H1 (cell line): ENCODE measurements at regions not wholly inside any gene's neighbourhood (a gene's known extent, or its start where the extent isn't known, plus 50 kb on each side); places are given as distances from the start of the nearest gene placed in this dataset.

ENCODE experiments used
- CTCF ChIA-PET: fragments of 300-600 bp; sonication (Branson Sonifier 250); formaldehyde crosslinking; loops from one replicate; lab custom pipeline; 2021; ENCODE audit not compliant: partially characterized antibody; lab: Charles Lee
- POLR2A ChIA-PET: fragments of 300-600 bp; sonication (Branson Sonifier 250); formaldehyde crosslinking; loops from one replicate; lab custom pipeline; 2021; ENCODE audit warnings: inconsistent platforms; ENCODE audit not compliant: partially characterized antibody; lab: Charles Lee
- DNase-seq, 2 experiments: peaks; one replicate each; pipeline versions ENCODE4 v3.0.0 to v3.0.0-alpha.2; 2010 to 2022; ENCODE audit warnings: low spot score in 2 of 2, low read depth in 1 of 2, mixed read lengths in 1 of 2
- FAIRE-seq: peaks from 2 replicates; lab custom pipeline; 2011; peaks lifted over from hg19 to GRCh38; lab: Jason Lieb, UNC
- H2AFZ ChIP-seq: 2 replicates; pipeline ENCODE4 v1.8.1; 2012; ENCODE audit warnings: low read length, inconsistent platforms
- H2AK5ac ChIP-seq: 2 replicates; pipeline ENCODE4 v1.6.1; 2013; ENCODE audit warnings: low read depth, low read length
- H2BK120ac ChIP-seq: replicated peaks from 2 replicates; pipeline ENCODE3; 2013; ENCODE audit warnings: low read depth, low read length, inconsistent platforms
- H2BK12ac ChIP-seq: 2 replicates; pipeline ENCODE4 v1.6.1; 2013; ENCODE audit warnings: low read depth, low read length
- H2BK15ac ChIP-seq: 2 replicates; pipeline ENCODE4 v1.6.1; 2013; ENCODE audit warnings: low read length
- H2BK20ac ChIP-seq: 2 replicates; pipeline ENCODE4 v1.6.1; 2013; ENCODE audit warnings: low read length
- H2BK5ac ChIP-seq: 2 replicates; pipeline ENCODE4 v1.6.1; 2013; ENCODE audit warnings: low read depth, low read length
- H3K14ac ChIP-seq: 2 replicates; pipeline ENCODE4 v1.6.1; 2013; ENCODE audit warnings: inconsistent platforms; ENCODE audit not compliant: insufficient read length
- H3K18ac ChIP-seq: 2 replicates; pipeline ENCODE4 v1.6.1; 2013; ENCODE audit warnings: low read length; ENCODE audit errors: extremely low read depth
- H3K23ac ChIP-seq: 2 replicates; pipeline ENCODE4 v1.6.1; 2013; ENCODE audit warnings: inconsistent platforms; ENCODE audit not compliant: insufficient read length
- H3K23me2 ChIP-seq: 2 replicates; pipeline ENCODE4 v1.6.1; 2013; ENCODE audit warnings: low read depth, low read length
- H3K27ac ChIP-seq: 2 replicates; pipeline ENCODE4 v1.6.1; 2011; ENCODE audit warnings: low read depth, low read length, inconsistent platforms
- H3K27me3 ChIP-seq, 4 experiments: replicated peaks in 1 of 4; 1 replicate in 1 of 4; 2 replicates in 3 of 4; pipeline versions ENCODE4 v1.6.1 to v1.8.1; 2011 to 2013; ENCODE audit warnings: low read length in 3 of 4, mild to moderate bottlenecking in 3 of 4, inconsistent platforms in 2 of 4, mixed read lengths in 2 of 4, moderate library complexity in 1 of 4; ENCODE audit not compliant: control insufficient read depth in 3 of 4, insufficient read depth in 3 of 4; ENCODE audit errors: extremely low read depth in 1 of 4
- H3K36me3 ChIP-seq, 4 experiments: 2 replicates each; pipeline versions ENCODE4 v1.6.1 to v1.8.1; 2011 to 2013; ENCODE audit warnings: mild to moderate bottlenecking in 4 of 4, low read length in 3 of 4, moderate library complexity in 2 of 4, control low read depth in 1 of 4, inconsistent platforms in 1 of 4; ENCODE audit not compliant: insufficient read depth in 4 of 4, control insufficient read depth in 2 of 4
- H3K4ac ChIP-seq: replicated peaks from 2 replicates; pipeline ENCODE3; 2013; ENCODE audit warnings: low read length, low read depth, mixed read lengths, inconsistent platforms; ENCODE audit not compliant: insufficient read length
- H3K4me1 ChIP-seq, 4 experiments: replicated peaks in 1 of 4; 1 replicate in 1 of 4; 2 replicates in 3 of 4; pipeline versions ENCODE4 v1.6.1 to v1.8.1; 2011 to 2013; ENCODE audit warnings: low read length in 3 of 4, inconsistent platforms in 2 of 4, mixed read lengths in 1 of 4; ENCODE audit not compliant: insufficient read depth in 4 of 4, control insufficient read depth in 3 of 4
- H3K4me2 ChIP-seq, 2 experiments: 2 replicates each; pipeline versions ENCODE4 v1.6.1 to v1.8.1; 2011 to 2013; ENCODE audit warnings: low read depth in 2 of 2, low read length in 2 of 2, control low read depth in 1 of 2, inconsistent platforms in 1 of 2, mild to moderate bottlenecking in 1 of 2; ENCODE audit not compliant: insufficient read depth in 1 of 2
- H3K4me3 ChIP-seq, 4 experiments: fragments of 200-600, 300-600 bp in 1 of 4; sonication (generic), shearing (Covaris generic), sonication (Bioruptor Twin) in 1 of 4; 2 replicates each; pipeline versions ENCODE4 v1.5.1 to v1.8.1; 2011 to 2016; ENCODE audit warnings: low read length in 4 of 4, low read depth in 3 of 4, control low read depth in 2 of 4, inconsistent platforms in 2 of 4, mild to moderate bottlenecking in 2 of 4, mixed read lengths in 1 of 4, moderate library complexity in 1 of 4; ENCODE audit not compliant: insufficient read depth in 2 of 4; ENCODE audit errors: extremely low read depth in 1 of 4
- H3K56ac ChIP-seq: replicated peaks from 2 replicates; pipeline ENCODE3; 2013; ENCODE audit warnings: low read depth, mild to moderate bottlenecking, mixed read lengths, low read length, inconsistent platforms; ENCODE audit not compliant: insufficient read length
- H3K79me1 ChIP-seq: 2 replicates; pipeline ENCODE4 v1.6.1; 2013; ENCODE audit warnings: low read depth, low read length, control low read depth
- H3K79me2 ChIP-seq, 2 experiments: 2 replicates each; pipeline versions ENCODE4 v1.6.1 to v1.8.1; 2012 to 2013; ENCODE audit warnings: low read length in 2 of 2, mild to moderate bottlenecking in 2 of 2, inconsistent platforms in 1 of 2; ENCODE audit not compliant: insufficient read depth in 2 of 2, control insufficient read depth in 1 of 2
- H3K9ac ChIP-seq, 4 experiments: replicated peaks in 1 of 4; 1 replicate in 1 of 4; 2 replicates in 3 of 4; pipeline versions ENCODE4 v1.6.1 to v1.8.1; 2011 to 2013; ENCODE audit warnings: low read depth in 3 of 4, low read length in 3 of 4, control low read depth in 2 of 4, mild to moderate bottlenecking in 2 of 4, moderate library complexity in 2 of 4, inconsistent platforms in 1 of 4; ENCODE audit errors: extremely low read depth in 1 of 4
- H3K9me3 ChIP-seq, 2 experiments: 2 replicates each; pipeline versions ENCODE4 v1.6.1 to v1.8.1; 2012 to 2013; ENCODE audit warnings: mild to moderate bottlenecking in 2 of 2, moderate library complexity in 2 of 2, control low read depth in 1 of 2, inconsistent platforms in 1 of 2, low read depth in 1 of 2, low read length in 1 of 2, mixed read lengths in 1 of 2; ENCODE audit not compliant: insufficient read depth in 2 of 2
- H4K20me1 ChIP-seq, 2 experiments: replicated peaks in 1 of 2; 2 replicates each; pipeline versions ENCODE3 to v1.8.1; 2011 to 2013; ENCODE audit warnings: inconsistent platforms in 2 of 2, low read length in 2 of 2, mild to moderate bottlenecking in 1 of 2; ENCODE audit not compliant: insufficient read depth in 2 of 2, control insufficient read depth in 1 of 2
- H4K5ac ChIP-seq: 2 replicates; pipeline ENCODE4 v1.6.1; 2013; ENCODE audit warnings: low read length, low read depth, mixed read lengths, inconsistent platforms; ENCODE audit not compliant: insufficient read length
- H4K8ac ChIP-seq: 2 replicates; pipeline ENCODE4 v1.8.0; 2013; ENCODE audit warnings: mild to moderate bottlenecking, moderate library complexity, low read length, inconsistent platforms; ENCODE audit not compliant: insufficient read depth; ENCODE audit errors: extremely low read depth
- H4K91ac ChIP-seq: replicated peaks from 2 replicates; pipeline ENCODE3; 2013; ENCODE audit warnings: low read length, mixed read lengths, inconsistent platforms; ENCODE audit not compliant: insufficient read length
- SIN3A ChIP-seq, 2 experiments: IDR thresholded peaks in 1 of 2; conservative IDR thresholded peaks in 1 of 2; 2 replicates each; pipeline ENCODE4 v1.6.1; 2011 to 2012; ENCODE audit warnings: low read length in 2 of 2, improper control_type of control experiment in 1 of 2, low read depth in 1 of 2, mild to moderate bottlenecking in 1 of 2
- WGBS, 2 experiments: shearing (Covaris generic) in 1 of 2; methylation state at CpG; one replicate each; pipeline versions ENCODE4 v1.1.6 to v1.1.7; 2013 to 2015; ENCODE audit warnings: low lambda C conversion rate in 2 of 2, mixed read lengths in 2 of 2, inconsistent platforms in 1 of 2, low coverage in 1 of 2, missing lambda C conversion rate in 1 of 2; ENCODE audit not compliant: insufficient replicate concordance in 2 of 2, insufficient coverage in 1 of 2, insufficient read length in 1 of 2; ENCODE audit errors: extremely low coverage in 1 of 2, missing lambda C conversion rate in 1 of 2; 5-methylcytosine and 5-hydroxymethylcytosine counted together

DNA sequence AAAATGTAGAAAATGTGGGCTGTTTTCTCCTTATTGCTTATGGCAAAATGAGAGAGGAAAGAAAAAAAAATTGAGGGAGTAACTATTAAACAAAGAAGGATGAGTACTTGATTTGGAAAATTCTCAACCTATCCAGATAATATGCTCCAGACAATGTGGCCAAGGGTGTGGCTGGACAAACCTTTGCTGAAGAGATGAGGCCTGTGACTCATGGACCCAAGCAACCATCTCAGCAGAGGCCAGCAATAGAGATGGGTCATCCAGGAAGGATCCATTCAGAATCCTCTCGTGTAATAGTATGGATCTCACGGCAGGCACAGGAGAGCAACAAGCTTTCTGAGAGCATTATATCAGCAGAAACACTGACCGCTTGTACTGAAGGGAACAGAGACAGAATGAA, 120.3 kb upstream of the CELF2 start:
- CTCF ChIA-PET: no interaction called here
- Histone ChIP-seq H4K5ac (no peak overlapping the region), H3K36me3 (no peaks in the 10 kb centered on the region), H2AK5ac (no peak overlapping the region), H4K20me1 (no peaks in the 10 kb centered on the region), H3K14ac (no peak overlapping the region), H3K4me3 (no peak overlapping the region), H3K4me1 (no peaks in the 10 kb centered on the region), H2BK5ac (no peak overlapping the region), H3K4ac (no peak overlapping the region), H3K23ac (no peak overlapping the region), H3K18ac (no peak overlapping the region), H3K27ac (no peak overlapping the region), H3K79me2 (no peaks in the 10 kb centered on the region), H2BK120ac (no peak overlapping the region), H2BK20ac (no peak overlapping the region), H3K56ac (no peak overlapping the region), H3K4me2 (no peak overlapping the region), H2BK12ac (no peak overlapping the region), H2BK15ac (no peak overlapping the region), H2AFZ (no peak overlapping the region), H4K91ac (no peak overlapping the region), H3K79me1 (no peaks in the 10 kb centered on the region), H4K8ac (no peak overlapping the region), H3K9me3 (no peaks in the 10 kb centered on the region), H3K27me3 (no peaks in the 10 kb centered on the region), H3K9ac (no peak overlapping the region), H3K23me2 (no peaks in the 10 kb centered on the region)
- no peak for DNase-seq
- POLR2A ChIA-PET: no interaction called here
- WGBS, 2 experiments: 89% methylated on average over 3 of the region's 3 CpGs; no CpG with 5 or more reads in 1 of the 2 experiments
- FAIRE-seq: no peak
- no peak for TF ChIP-seq SIN3A (conservative IDR thresholded peaks at IDR 0.05 in 1 of 2, IDR thresholded peaks at IDR 0.05 in 1 of 2; ENCODE audit: low read depth in 1 of 2, low read length in 2 of 2)
